Caco-2 (cell line): ENCODE measurements at regions not wholly inside any gene's neighbourhood (a gene's known extent, or its start where the extent isn't known, plus 50 kb on each side); places are given as distances from the start of the nearest gene placed in this dataset.

ENCODE experiments used
- BruUV-seq: library from RNA; stranded (reverse); fragments of 400-500 nt; replicated peaks from 2 replicates; lab custom pipeline; 2021; lab: Mats Ljungman, UMichigan
- CTCF ChIA-PET: fragments of 300-600 bp; sonication (Branson Sonifier 250); formaldehyde crosslinking; loops from one replicate; lab custom pipeline; 2022; ENCODE audit warnings: antibody characterized with exemption; lab: Charles Lee
- POLR2A ChIA-PET: fragments of 300-600 bp; sonication (Branson Sonifier 250); formaldehyde crosslinking; loops from one replicate; lab custom pipeline; 2022; ENCODE audit warnings: antibody characterized with exemption; lab: Charles Lee
- DNase-seq, 2 experiments: peaks; one replicate each; pipeline versions ENCODE4 v3.0.0 to v3.0.0-alpha.2; 2020 to 2022
- H3K27me3 ChIP-seq: replicated peaks from 2 replicates; pipeline ENCODE4 v1.6.0; 2011; ENCODE audit warnings: low read length; ENCODE audit not compliant: control insufficient read depth, insufficient read depth
- H3K36me3 ChIP-seq: 2 replicates; pipeline ENCODE4 v1.5.1; 2011; ENCODE audit warnings: low read length; ENCODE audit not compliant: control insufficient read depth, insufficient read depth
- H3K4me1 ChIP-seq: fragments of 250-450 bp; sonication (Bioruptor Pico); 2 replicates; pipeline ENCODE4 v1.5.1; 2020; ENCODE audit warnings: mild to moderate bottlenecking
- H3K4me3 ChIP-seq: 2 replicates; pipeline ENCODE4 v1.5.1; 2011; ENCODE audit warnings: low read depth, mild to moderate bottlenecking, control low read depth, low read length
- H3K9me3 ChIP-seq: fragments of 250-450 bp; sonication (Bioruptor Pico); 2 replicates; pipeline ENCODE4 v1.5.1; 2020; ENCODE audit warnings: mild to moderate bottlenecking, moderate library complexity
- H3K27ac Mint-ChIP-seq: one replicate; pipeline ENCODE4 v1.8.0; 2022; ENCODE audit warnings: mixed read lengths; ENCODE audit not compliant: unreplicated experiment
- H3K27me3 Mint-ChIP-seq: one replicate; pipeline ENCODE4 v1.8.0; 2022; ENCODE audit warnings: mixed read lengths; ENCODE audit not compliant: insufficient read depth, unreplicated experiment
- H3K36me3 Mint-ChIP-seq: one replicate; pipeline ENCODE4 v1.8.0; 2022; ENCODE audit warnings: mild to moderate bottlenecking, mixed read lengths; ENCODE audit not compliant: insufficient read depth, unreplicated experiment
- H3K4me1 Mint-ChIP-seq: one replicate; pipeline ENCODE4 v1.8.0; 2022; ENCODE audit warnings: low read depth, mixed read lengths; ENCODE audit not compliant: unreplicated experiment
- H3K4me3 Mint-ChIP-seq: one replicate; pipeline ENCODE4 v1.8.0; 2022; ENCODE audit warnings: mild to moderate bottlenecking, moderate library complexity, mixed read lengths; ENCODE audit not compliant: unreplicated experiment
- H3K9me3 Mint-ChIP-seq: one replicate; pipeline ENCODE4 v1.8.0; 2022; ENCODE audit warnings: mixed read lengths; ENCODE audit not compliant: unreplicated experiment
- CTCF ChIP-seq, 2 experiments: fragments of 200-600 bp in 1 of 2; IDR thresholded peaks; 1 replicate in 1 of 2; 2 replicates in 1 of 2; pipeline versions ENCODE4 v1.5.1 to v1.8.0; 2011 to 2022; ENCODE audit warnings: antibody characterized with exemption in 1 of 2, control low read depth in 1 of 2, inconsistent platforms in 1 of 2, low read depth in 1 of 2, low read length in 1 of 2, mild to moderate bottlenecking in 1 of 2, moderate library complexity in 1 of 2; ENCODE audit not compliant: insufficient read depth in 1 of 2, severe bottlenecking in 1 of 2, unreplicated experiment in 1 of 2
- intact Hi-C: fragments of 100-400 bp; cut with micrococcal nuclease; formaldehyde crosslinking; loops from one replicate; pipeline ENCODE4 v1.10.0; 2022; ENCODE audit not compliant: unreplicated experiment

- no peak for DNase-seq
- BruUV-seq = no TSS peak
- Mint-ChIP-seq H3K36me3 (no peaks in the 10 kb centered on the region), H3K27me3 (peaks cover 19% of the 10 kb centered on the region), H3K4me3 (no peak overlapping the region), H3K4me1 (no peaks in the 10 kb centered on the region), H3K27ac (no peak overlapping the region), H3K9me3 (peaks cover 10% of the 10 kb centered on the region)
- CTCF ChIA-PET = no interaction called here
- no peaks in the 10 kb centered on the region for H3K36me3 ChIP-seq
- no peak overlapping the region for H3K4me3 ChIP-seq
- POLR2A ChIA-PET = no interaction called here
- no peaks in the 10 kb centered on the region for H3K27me3 ChIP-seq
- intact Hi-C loops = no loop called here
- H3K9me3 ChIP-seq = no peaks in the 10 kb centered on the region
- TF ChIP-seq CTCF (IDR thresholded peaks at IDR 0.05; ENCODE audit: insufficient read depth in 1 of 2, low read depth in 1 of 2, low read length in 1 of 2, severe bottlenecking in 1 of 2, unreplicated experiment in 1 of 2) = no peak
- H3K4me1 ChIP-seq = 0 out of 2 replicates have a peak, but pooled peaks cover 3% of the 10 kb centered on the region
These were observed 190.1 kb upstream of the CDH4 start for GRCh38 chr20:61061981-61062380.

DNA sequence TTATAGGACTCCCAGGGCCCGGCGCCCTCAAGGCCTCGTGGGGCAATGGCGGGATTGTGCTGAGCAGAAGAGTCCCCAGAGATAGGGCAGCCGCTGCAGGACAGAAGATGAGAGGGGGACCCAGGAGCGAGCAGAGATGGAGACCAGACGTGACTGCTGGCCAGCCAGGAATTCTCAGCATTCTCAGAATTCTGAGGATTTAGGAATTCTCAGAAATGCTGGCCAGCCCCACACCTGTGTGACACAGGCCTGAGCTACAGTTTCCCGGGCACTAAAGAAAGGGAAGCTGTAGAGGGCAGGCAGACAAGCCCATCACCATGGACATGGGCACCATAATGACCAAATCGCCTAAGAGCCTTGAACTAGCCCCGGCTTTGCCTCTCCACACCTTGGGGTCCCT is 186.2 kb upstream of the CDH4 start:
- peaks cover 9% of the 10 kb centered on the region for H3K27me3 Mint-ChIP-seq

GRCh38 chr20:61066526-61066925 is 185.5 kb upstream of the CDH4 start:
- intact Hi-C loops = no loop called here
- POLR2A ChIA-PET = no interaction called here
- Histone ChIP-seq H3K9me3 (no peaks in the 10 kb centered on the region), H3K27me3 (no peaks in the 10 kb centered on the region), H3K36me3 (no peaks in the 10 kb centered on the region), H3K4me1 (0 out of 2 replicates have a peak, but pooled peaks cover 3% of the 10 kb centered on the region), H3K4me3 (no peak overlapping the region)
- Mint-ChIP-seq H3K9me3 (peaks cover 10% of the 10 kb centered on the region), H3K4me3 (no peak overlapping the region), H3K36me3 (no peaks in the 10 kb centered on the region), H3K27me3 (peaks cover 7% of the 10 kb centered on the region), H3K27ac (no peak overlapping the region), H3K4me1 (no peaks in the 10 kb centered on the region)
- no peak for DNase-seq
- no TSS peak for BruUV-seq
- TF ChIP-seq CTCF (IDR thresholded peaks at IDR 0.05; ENCODE audit: insufficient read depth in 1 of 2, low read depth in 1 of 2, low read length in 1 of 2, severe bottlenecking in 1 of 2, unreplicated experiment in 1 of 2) = no peak
- CTCF ChIA-PET = no interaction called here

More for the DNA sequence above, 186.2 kb upstream of the CDH4 start:
- Histone ChIP-seq H3K4me3 (no peak overlapping the region), H3K27me3 (no peaks in the 10 kb centered on the region), H3K4me1 (0 out of 2 replicates have a peak, but pooled peaks cover 3% of the 10 kb centered on the region), H3K9me3 (no peaks in the 10 kb centered on the region), H3K36me3 (no peaks in the 10 kb centered on the region)
- H3K27ac Mint-ChIP-seq = no peak overlapping the region
- peaks cover 11% of the 10 kb centered on the region for H3K9me3 Mint-ChIP-seq
- CTCF ChIA-PET = no interaction called here
- no TSS peak for BruUV-seq
- H3K36me3 Mint-ChIP-seq = no peaks in the 10 kb centered on the region
- POLR2A ChIA-PET = no interaction called here
- no peaks in the 10 kb centered on the region for H3K4me1 Mint-ChIP-seq
- H3K4me3 Mint-ChIP-seq = no peak overlapping the region
- intact Hi-C loops = no loop called here
- TF ChIP-seq CTCF (IDR thresholded peaks at IDR 0.05; ENCODE audit: insufficient read depth in 1 of 2, low read depth in 1 of 2, low read length in 1 of 2, severe bottlenecking in 1 of 2, unreplicated experiment in 1 of 2) = no peak
- DNase-seq = no peak
